WTC11 (cell line): ENCODE measurements at regions not wholly inside any gene's neighbourhood (a gene's known extent, or its start where the extent isn't known, plus 50 kb on each side); places are given as distances from the start of the nearest gene placed in this dataset.

Source experiments
- NR2C2 ChIP-seq: sonication (generic); formaldehyde crosslinking; IDR thresholded peaks from 2 replicates; pipeline ENCODE4 v1.8.0; 2022; ENCODE audit warnings: mild to moderate bottlenecking, missing genetic modification reagents
- OVOL2 ChIP-seq: fragments of 250-450 bp; sonication (Bioruptor Pico); IDR thresholded peaks from 2 replicates; pipeline ENCODE4 v1.9.0; 2021; ENCODE audit warnings: mild to moderate bottlenecking, borderline replicate concordance
- RELA ChIP-seq: sonication (generic); formaldehyde crosslinking; IDR thresholded peaks from 2 replicates; pipeline ENCODE4 v1.8.1; 2022; ENCODE audit warnings: missing genetic modification reagents, mild to moderate bottlenecking, borderline replicate concordance
- ZNF263 ChIP-seq: sonication (generic); formaldehyde crosslinking; IDR thresholded peaks from 2 replicates; pipeline ENCODE4 v1.8.1; 2022; ENCODE audit warnings: low read depth, mild to moderate bottlenecking, moderate library complexity, missing genetic modification reagents
- TF ChIP-seq, protein P1 (sequence below): fragments of 200-600 bp; IDR thresholded peaks from 2 replicates; pipeline ENCODE4 v1.8.0; 2022; ENCODE audit warnings: antibody characterized with exemption

DNA sequence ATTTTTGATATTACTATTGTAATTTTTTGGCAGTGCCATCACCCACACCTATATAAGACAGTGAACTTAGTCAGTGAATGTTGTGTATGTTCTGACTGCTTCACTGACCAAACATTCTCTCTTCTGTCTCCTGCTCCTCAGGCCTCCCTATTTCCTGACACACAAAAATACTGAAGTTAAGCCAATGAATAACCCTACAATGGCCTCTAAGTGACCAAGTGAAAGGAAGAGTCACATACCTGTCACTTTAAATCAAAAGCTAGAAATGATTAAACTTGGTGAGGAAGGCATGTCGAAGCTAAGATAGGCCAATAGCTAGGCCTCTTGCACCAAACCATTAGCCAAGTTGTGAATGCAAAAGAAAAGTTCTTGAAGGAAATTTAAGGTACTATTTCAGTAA lies 151.9 kb downstream of the RND3 start:
- TF ChIP-seq, protein P1, sequence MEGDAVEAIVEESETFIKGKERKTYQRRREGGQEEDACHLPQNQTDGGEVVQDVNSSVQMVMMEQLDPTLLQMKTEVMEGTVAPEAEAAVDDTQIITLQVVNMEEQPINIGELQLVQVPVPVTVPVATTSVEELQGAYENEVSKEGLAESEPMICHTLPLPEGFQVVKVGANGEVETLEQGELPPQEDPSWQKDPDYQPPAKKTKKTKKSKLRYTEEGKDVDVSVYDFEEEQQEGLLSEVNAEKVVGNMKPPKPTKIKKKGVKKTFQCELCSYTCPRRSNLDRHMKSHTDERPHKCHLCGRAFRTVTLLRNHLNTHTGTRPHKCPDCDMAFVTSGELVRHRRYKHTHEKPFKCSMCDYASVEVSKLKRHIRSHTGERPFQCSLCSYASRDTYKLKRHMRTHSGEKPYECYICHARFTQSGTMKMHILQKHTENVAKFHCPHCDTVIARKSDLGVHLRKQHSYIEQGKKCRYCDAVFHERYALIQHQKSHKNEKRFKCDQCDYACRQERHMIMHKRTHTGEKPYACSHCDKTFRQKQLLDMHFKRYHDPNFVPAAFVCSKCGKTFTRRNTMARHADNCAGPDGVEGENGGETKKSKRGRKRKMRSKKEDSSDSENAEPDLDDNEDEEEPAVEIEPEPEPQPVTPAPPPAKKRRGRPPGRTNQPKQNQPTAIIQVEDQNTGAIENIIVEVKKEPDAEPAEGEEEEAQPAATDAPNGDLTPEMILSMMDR = no peak
- no peak for TF ChIP-seq ZNF263
- no peak for TF ChIP-seq OVOL2 (CRISPR knock-in tag)
- TF ChIP-seq RELA (CRISPR knock-in tag) = no peak
- TF ChIP-seq NR2C2 (CRISPR knock-in tag) = no peak
